SU-DHL-6 (cell line): ENCODE measurements at regions not wholly inside any gene's neighbourhood (a gene's known extent, or its start where the extent isn't known, plus 50 kb on each side); places are given as distances from the start of the nearest gene placed in this dataset.

ENCODE experiments used
- H2AFZ ChIP-seq: fragments of 200-600 bp; sonication (generic); 2 replicates; pipeline ENCODE4 v1.6.1; 2014; ENCODE audit warnings: low read depth, mild to moderate bottlenecking, moderate library complexity, mixed read lengths, antibody characterized with exemption, low read length; ENCODE audit not compliant: severe bottlenecking
- H3F3A ChIP-seq: fragments of 200-600 bp; shearing (Covaris generic); 2 replicates; pipeline ENCODE4 v1.6.0; 2016; ENCODE audit warnings: antibody characterized with exemption, mild to moderate bottlenecking; ENCODE audit not compliant: insufficient read depth
- H3K27ac ChIP-seq: fragments of 200-600 bp; sonication (generic); 2 replicates; pipeline ENCODE4 v1.5.1; 2016; ENCODE audit warnings: low read depth, mild to moderate bottlenecking, low read length, moderate library complexity, mixed read lengths
- H3K27me3 ChIP-seq: fragments of 200-600 bp; sonication (generic), shearing (Covaris generic); 2 replicates; pipeline ENCODE4 v1.6.0; 2014; ENCODE audit warnings: mild to moderate bottlenecking, low read length
- H3K36me3 ChIP-seq: fragments of 200-600 bp; sonication (generic); 2 replicates; pipeline ENCODE4 v1.6.1; 2014; ENCODE audit warnings: mild to moderate bottlenecking, low read length, mixed read lengths
- H3K4me2 ChIP-seq: fragments of 300-600, 200-600 bp; shearing (Covaris generic), sonication (generic); 2 replicates; pipeline ENCODE4 v1.6.0; 2014; ENCODE audit warnings: low read length, low read depth, mild to moderate bottlenecking; ENCODE audit not compliant: poor library complexity, severe bottlenecking
- H3K4me3 ChIP-seq: fragments of 200-600 bp; sonication (generic); 2 replicates; pipeline ENCODE4 v1.5.1; 2014; ENCODE audit warnings: antibody characterized with exemption, low read length, mild to moderate bottlenecking, mixed read lengths; ENCODE audit not compliant: insufficient read depth, poor library complexity, severe bottlenecking
- H3K79me2 ChIP-seq: fragments of 200-600 bp; sonication (generic); 2 replicates; pipeline ENCODE4 v1.6.1; 2014; ENCODE audit warnings: mild to moderate bottlenecking, low read length, moderate library complexity; ENCODE audit not compliant: insufficient read depth
- H3K9ac ChIP-seq: fragments of 200-600 bp; sonication (generic); 2 replicates; pipeline ENCODE4 v1.7.0; 2014; ENCODE audit warnings: mild to moderate bottlenecking, low read length
- H3K9me2 ChIP-seq: fragments of 200-600 bp; sonication (generic); replicated peaks from 2 replicates; pipeline ENCODE4 v1.6.1; 2014; ENCODE audit warnings: low read length; ENCODE audit not compliant: insufficient read depth
- H3K9me3 ChIP-seq: fragments of 200-600 bp; sonication (generic); 2 replicates; pipeline ENCODE4 v1.6.1; 2014; ENCODE audit warnings: low read length, mixed read lengths; ENCODE audit not compliant: insufficient read depth
- H4K20me1 ChIP-seq: fragments of 200-600 bp; sonication (generic); 2 replicates; pipeline ENCODE4 v1.6.1; 2014; ENCODE audit warnings: low read depth, mild to moderate bottlenecking, antibody characterized with exemption, low read length, moderate library complexity, mixed read lengths
- EZH2phosphoT487 ChIP-seq: fragments of 200-600 bp; sonication (generic), shearing (Covaris generic); conservative IDR thresholded peaks from 2 replicates; pipeline ENCODE4 v1.6.1; 2018; ENCODE audit warnings: mild to moderate bottlenecking, antibody characterized with exemption, low read length, moderate library complexity, mixed read lengths
- TF ChIP-seq, protein P1 (sequence below): fragments of 200-600 bp; sonication (generic); IDR thresholded peaks from one replicate; pipeline ENCODE4 v1.5.1; 2017; ENCODE audit warnings: antibody characterized with exemption, mild to moderate bottlenecking, low read length, moderate library complexity; ENCODE audit not compliant: insufficient read depth, poor library complexity, severe bottlenecking

DNA sequence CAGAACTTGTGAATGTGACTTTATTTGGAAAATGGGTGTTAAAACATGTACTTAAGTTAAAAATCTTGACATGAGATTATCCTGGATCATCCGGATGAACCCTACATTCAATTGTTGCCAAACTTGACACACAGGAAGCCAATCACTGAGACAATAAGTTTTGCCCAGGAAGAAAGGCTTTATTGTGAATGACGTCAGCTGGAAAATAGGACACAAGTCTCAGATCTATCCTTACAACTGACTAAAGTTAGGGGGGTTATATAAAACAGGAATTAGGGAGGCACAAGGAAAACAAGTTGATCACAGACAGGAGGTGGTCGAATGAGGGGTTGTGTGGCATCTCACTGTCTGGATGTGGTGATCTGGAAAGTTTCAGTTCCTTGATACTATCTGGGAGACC lies 126.9 kb downstream of the TTC8 start:
- no peaks in the 10 kb centered on the region for H3K9me2 ChIP-seq
- H3K4me2 ChIP-seq = no peak overlapping the region
- H3K9me3 ChIP-seq = peaks cover 13% of the 10 kb centered on the region; the same call in 1 of the 2 replicates
- H3F3A ChIP-seq = no peaks in the 10 kb centered on the region
- H3K9ac ChIP-seq = no peak overlapping the region
- H3K27ac ChIP-seq = no peak overlapping the region
- H3K79me2 ChIP-seq = no peaks in the 10 kb centered on the region
- H2AFZ ChIP-seq = no peak overlapping the region
- TF ChIP-seq, protein P1, sequence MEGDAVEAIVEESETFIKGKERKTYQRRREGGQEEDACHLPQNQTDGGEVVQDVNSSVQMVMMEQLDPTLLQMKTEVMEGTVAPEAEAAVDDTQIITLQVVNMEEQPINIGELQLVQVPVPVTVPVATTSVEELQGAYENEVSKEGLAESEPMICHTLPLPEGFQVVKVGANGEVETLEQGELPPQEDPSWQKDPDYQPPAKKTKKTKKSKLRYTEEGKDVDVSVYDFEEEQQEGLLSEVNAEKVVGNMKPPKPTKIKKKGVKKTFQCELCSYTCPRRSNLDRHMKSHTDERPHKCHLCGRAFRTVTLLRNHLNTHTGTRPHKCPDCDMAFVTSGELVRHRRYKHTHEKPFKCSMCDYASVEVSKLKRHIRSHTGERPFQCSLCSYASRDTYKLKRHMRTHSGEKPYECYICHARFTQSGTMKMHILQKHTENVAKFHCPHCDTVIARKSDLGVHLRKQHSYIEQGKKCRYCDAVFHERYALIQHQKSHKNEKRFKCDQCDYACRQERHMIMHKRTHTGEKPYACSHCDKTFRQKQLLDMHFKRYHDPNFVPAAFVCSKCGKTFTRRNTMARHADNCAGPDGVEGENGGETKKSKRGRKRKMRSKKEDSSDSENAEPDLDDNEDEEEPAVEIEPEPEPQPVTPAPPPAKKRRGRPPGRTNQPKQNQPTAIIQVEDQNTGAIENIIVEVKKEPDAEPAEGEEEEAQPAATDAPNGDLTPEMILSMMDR = no peak
- no peak for TF ChIP-seq EZH2phosphoT487
- no peaks in the 10 kb centered on the region for H3K36me3 ChIP-seq
- no peak overlapping the region for H3K4me3 ChIP-seq
- no peaks in the 10 kb centered on the region for H4K20me1 ChIP-seq
- H3K27me3 ChIP-seq = 0 out of 2 replicates have a peak, but pooled peaks cover 5% of the 10 kb centered on the region

DNA sequence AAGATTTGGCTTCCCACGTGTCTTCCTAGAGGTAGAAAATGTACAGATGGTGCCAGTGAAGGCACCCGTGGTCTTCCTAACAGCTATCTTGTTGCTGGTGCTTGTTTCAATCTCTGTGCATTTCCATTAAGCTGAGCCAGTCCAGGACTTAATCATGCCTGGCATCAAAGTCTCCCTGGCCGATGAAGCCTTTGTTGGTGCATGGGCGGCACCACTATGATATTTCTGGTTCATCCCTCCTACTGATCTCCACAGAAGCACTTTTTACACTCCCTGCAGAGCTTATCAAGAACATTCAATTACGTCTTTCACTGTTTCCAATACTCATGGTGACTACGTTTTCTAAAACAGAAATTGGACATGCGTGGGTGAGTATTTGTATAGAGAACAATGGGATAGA lies 128.4 kb downstream of the TTC8 start:
- H3K9me3 ChIP-seq = peaks cover 13% of the 10 kb centered on the region; the same call in 1 of the 2 replicates
- TF ChIP-seq, protein P1 = no peak
- no peak for TF ChIP-seq EZH2phosphoT487

DNA sequence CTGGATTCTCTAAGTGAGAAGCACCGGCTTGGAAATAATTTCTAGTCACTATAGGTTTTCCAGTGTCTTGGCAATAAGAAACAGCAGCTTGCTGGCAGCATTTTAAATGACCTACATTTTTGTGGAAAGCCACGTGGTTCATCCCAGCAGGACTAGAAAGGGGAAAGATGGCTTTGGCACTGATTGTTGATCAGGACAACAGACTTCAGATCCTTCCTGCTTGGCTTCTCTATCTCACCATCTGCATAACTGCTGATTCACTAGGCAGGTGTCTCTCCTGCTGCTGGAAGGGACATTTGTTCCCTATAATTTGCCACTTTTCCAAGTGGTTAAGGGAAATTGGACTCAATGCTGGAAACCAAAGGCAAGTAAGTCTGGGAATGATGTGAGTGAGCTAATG lies 131.0 kb downstream of the TTC8 start:
- no peak overlapping the region for H3K4me3 ChIP-seq
- H3K4me2 ChIP-seq = no peak overlapping the region
- no peaks in the 10 kb centered on the region for H3K79me2 ChIP-seq
- H4K20me1 ChIP-seq = no peaks in the 10 kb centered on the region
- H3K27me3 ChIP-seq = 0 out of 2 replicates have a peak, but pooled peaks cover 5% of the 10 kb centered on the region
- H3K27ac ChIP-seq = no peak overlapping the region
- no peaks in the 10 kb centered on the region for H3K36me3 ChIP-seq
- H3K9me2 ChIP-seq = no peaks in the 10 kb centered on the region
- TF ChIP-seq, protein P1 = no peak
- TF ChIP-seq EZH2phosphoT487 = no peak
- peaks cover 13% of the 10 kb centered on the region; the same call in 1 of the 2 replicates for H3K9me3 ChIP-seq
- H2AFZ ChIP-seq = no peak overlapping the region
- no peaks in the 10 kb centered on the region for H3F3A ChIP-seq
- H3K9ac ChIP-seq = no peak overlapping the region

More for the DNA sequence above, 128.4 kb downstream of the TTC8 start:
- H3K4me3 ChIP-seq = no peak overlapping the region
- H3F3A ChIP-seq = no peaks in the 10 kb centered on the region
- 0 out of 2 replicates have a peak, but pooled peaks cover 5% of the 10 kb centered on the region for H3K27me3 ChIP-seq
- no peak overlapping the region for H2AFZ ChIP-seq
- H4K20me1 ChIP-seq = no peaks in the 10 kb centered on the region
- no peak overlapping the region for H3K27ac ChIP-seq
- H3K9me2 ChIP-seq = no peaks in the 10 kb centered on the region
- no peak overlapping the region for H3K4me2 ChIP-seq
- H3K9ac ChIP-seq = no peak overlapping the region
- H3K79me2 ChIP-seq = no peaks in the 10 kb centered on the region
- no peaks in the 10 kb centered on the region for H3K36me3 ChIP-seq
